NCI-H1105 (cell line): ENCODE measurements at regions not wholly inside any gene's neighbourhood (a gene's known extent, or its start where the extent isn't known, plus 50 kb on each side); places are given as distances from the start of the nearest gene placed in this dataset.

ENCODE experiments used
- DNase-seq: peaks from one replicate; lab custom pipeline; 2025; lab: John Stamatoyannopoulos, UW

GRCh38 chr11:134689886-134690285, 277.8 kb upstream of the B3GAT1 start:
- DNase-seq: no peak

GRCh38 chr11:134687548-134687947, 275.5 kb upstream of the B3GAT1 start:
- no peak for DNase-seq

- no peak for DNase-seq
Measured at GRCh38 chr11:134686460-134687061, 274.5 kb upstream of the B3GAT1 start.

- no peak for DNase-seq
Measured at GRCh38 chr11:134685793-134686380, 273.8 kb upstream of the B3GAT1 start.

DNA sequence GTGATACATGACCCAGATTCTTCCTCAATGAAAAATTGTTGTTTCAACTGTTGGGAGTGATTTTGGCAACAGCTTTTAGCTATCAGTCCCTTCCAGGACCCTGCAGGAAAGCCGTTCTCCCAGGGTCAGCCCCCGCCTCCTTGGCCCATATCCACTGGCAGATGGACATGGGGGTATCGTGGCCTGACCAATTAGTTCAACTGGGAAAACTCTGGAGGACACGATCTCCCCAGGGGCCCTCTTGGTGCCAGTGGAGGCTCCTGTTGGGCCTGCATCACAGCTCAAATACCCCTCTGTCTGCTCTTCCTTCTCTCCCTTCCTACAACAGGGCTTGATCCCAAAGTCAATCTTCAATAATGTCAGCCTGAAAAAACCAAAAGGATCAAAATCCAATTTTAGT, 272.5 kb upstream of the B3GAT1 start:
- DNase-seq: no peak

GRCh38 chr11:134683860-134684259, 271.8 kb upstream of the B3GAT1 start:
- DNase-seq: no peak

DNA sequence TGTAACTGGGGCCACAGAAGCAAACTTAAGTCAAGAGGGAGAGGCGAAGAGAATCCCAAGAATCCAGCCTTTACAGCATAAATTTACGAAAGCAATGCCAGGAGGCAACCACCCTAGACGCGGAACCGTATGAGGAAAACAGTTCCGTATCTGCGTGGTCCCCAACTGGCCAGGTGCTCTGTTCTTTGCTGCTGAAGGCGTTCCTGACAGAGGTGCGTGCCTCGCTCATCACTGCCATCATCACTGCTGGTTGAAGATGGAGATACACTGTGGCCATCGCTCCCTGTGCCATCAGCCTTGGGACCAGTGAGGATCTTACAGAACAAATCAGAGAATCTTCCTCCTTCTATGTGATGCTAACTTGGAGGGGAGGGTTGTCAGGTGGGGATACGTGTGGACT, 270.5 kb upstream of the B3GAT1 start:
- DNase-seq: no peak

DNA sequence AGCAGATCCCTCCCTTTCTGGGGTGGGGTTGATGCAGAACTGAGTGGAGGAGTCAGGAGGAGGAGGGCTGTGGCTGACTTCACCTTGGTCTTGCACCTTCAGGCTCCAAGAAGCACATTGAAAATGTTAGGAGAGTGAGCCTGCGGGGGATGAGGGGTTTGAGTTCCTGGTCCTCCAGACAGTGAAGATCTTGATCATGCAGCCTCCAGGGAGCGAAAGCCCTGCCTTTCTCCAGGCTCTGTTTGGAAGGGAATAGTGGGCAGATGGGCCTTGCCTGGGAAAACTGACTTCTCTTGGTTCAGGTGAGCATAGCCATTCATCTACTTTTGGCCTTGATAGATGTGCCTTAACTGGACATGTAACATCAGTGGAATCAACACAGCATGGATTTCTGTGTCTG, 267.6 kb upstream of the B3GAT1 start:
- DNase-seq: no peak

GRCh38 chr11:134678744-134679143, 266.7 kb upstream of the B3GAT1 start:
- DNase-seq: no peak

DNA sequence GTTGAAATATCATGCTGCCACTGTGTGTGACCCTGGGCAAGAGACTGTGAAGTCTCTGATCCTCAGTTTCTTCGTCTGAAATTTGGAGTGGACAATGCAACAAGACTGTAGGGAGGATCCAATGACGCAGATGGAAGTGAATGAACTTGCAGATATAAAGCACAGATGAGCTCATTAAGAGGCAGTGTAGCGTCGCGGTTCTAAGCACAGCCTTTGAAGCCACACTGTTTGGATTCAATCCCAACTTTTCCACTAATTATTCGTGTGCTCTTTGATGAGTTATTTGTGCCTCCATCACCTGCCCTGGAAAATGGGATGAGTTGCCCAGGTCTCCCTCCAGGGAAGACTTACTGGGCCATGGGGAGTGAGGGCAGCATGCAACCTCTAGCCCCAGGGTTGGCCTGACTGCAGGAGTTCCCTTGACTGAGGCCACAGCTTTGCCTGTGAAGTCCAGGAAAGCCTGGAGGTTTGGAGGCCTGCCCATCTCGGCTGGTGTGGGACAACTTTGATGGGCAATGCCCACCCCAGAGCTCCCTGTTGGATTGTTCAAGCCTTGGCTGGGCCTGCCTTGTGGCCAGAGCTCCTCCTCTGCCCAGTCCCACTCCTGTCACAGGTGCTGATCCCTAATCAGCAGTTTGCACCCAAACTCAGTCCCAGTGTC, 266.0 kb upstream of the B3GAT1 start:
- DNase-seq: no peak

DNA sequence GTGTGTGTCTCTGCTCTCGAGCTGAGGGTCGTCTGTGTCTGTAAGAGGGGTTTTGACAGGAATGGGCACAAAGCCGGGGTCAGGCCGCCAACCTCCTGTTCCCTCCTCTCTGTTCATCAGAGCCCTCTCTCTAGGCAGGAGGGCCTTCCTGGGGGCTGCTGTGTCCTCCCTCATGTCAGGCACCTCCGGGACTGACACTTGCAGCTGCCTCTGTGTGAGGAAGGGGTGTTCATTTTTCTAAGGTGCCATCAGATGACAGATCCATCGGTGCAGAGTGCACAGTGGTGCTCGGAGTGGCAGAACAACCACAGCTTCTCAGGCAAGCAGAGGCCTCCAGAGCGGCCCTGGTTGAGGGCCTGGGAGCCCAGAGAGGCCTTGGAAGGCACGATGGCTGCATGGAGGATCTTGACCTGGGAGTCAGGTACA, 265.4 kb upstream of the B3GAT1 start:
- no peak for DNase-seq

- no peak for DNase-seq
Measured at GRCh38 chr11:134676516-134677287, 264.7 kb upstream of the B3GAT1 start.

DNA sequence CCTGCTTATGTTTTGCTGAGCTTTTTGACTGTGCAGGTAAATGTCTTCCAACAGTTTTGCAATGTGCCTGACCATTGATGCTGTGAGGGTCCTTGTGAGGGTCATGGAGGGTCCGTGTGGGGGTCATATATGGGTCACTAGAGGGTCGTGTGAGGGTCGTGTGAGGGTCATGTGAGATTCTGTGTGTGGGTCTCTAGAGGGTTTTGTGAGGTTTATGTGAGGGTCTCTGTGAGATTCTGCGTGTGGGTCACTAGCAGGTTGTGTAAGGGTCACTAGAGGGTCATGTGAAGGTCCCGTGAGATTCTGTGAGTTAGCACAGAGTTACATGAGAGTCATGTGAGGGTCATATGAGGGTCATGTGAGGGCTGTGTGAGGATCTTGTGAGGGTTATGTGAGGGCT, 263.9 kb upstream of the B3GAT1 start:
- no peak for DNase-seq

- DNase-seq: no peak
Measured at GRCh38 chr11:134674974-134675373, 262.9 kb upstream of the B3GAT1 start.

DNA sequence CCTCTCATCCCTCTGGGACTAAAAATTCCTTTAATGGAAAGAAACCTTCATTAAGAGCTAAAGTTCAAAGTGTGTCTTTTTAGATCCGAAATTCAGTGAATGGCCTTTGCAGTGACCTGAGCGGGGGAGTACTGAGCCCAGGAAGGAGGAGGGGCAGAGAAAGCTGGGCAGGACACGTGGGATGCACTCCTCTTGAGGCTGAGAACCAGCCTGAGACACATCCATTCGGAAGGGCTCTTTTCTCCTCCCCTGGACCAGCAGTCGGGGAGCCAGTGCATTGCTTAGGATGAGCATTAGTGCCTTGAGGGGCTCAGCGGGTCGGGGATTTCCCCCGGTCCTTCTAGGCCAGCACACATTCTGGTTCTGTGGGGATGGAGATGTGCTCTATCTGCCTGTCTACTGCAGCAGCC, 258.9 kb upstream of the B3GAT1 start:
- DNase-seq: no peak

GRCh38 chr11:134670247-134670782, 258.3 kb upstream of the B3GAT1 start:
- no peak for DNase-seq

DNA sequence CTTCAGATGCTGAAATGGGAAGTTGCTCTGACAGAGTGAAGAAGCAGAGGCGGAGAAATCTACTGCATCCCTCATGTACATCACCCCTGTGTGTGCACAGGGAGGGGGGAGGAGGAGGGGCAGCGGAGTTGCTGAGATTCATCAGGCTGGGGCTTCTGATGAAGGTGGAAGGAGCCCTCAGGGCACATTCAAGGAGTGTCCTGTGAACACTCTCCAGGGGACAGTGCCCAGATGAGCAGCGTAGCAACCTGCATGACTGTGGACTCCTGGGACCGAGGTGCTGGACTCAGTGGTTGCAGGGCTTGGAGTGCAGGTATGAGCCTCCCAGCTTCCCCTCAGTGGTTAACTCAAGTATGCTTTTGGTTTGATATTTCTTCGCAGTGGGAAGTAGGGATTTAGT, 257.8 kb upstream of the B3GAT1 start:
- DNase-seq: no peak

DNA sequence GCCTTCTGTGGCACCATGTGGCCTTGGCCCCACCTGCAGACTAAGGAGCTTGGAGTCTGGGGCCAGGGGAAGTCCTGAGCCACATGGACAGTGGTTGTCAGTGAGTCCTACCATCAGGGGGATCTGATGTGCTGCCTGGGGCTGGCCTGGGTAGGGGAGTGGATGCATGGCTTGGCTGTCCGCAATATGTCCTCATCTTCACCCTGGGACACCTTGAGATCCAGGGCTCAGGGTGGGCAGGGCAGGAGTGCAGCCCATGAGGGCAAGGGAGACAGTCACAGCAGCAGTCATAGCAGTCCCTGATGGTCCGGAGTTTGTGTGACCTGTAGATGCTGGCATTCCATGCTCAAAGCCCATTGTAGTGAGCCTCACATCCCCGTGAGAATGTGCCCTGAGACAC, 256.8 kb upstream of the B3GAT1 start:
- DNase-seq: no peak

- no peak for DNase-seq
Measured at GRCh38 chr11:134668076-134668475, 256.0 kb upstream of the B3GAT1 start.

- no peak for DNase-seq
Measured at GRCh38 chr11:134667505-134667904, 255.5 kb upstream of the B3GAT1 start.

DNA sequence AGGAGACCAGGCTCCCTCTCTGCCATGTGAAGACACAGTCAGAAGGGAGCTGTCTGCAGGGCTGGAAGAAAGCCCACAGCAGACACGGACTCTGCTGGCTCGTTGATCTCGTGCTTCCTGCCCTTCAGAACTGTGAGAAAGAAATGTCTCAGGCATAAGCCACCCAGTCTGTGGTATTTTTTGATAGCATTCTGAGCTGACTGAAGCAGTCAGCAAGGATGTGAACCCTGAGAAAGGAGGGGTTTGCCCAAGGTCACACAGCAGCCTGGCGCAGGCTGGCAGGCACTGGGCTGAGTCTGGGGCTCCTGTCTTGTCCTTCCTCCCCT, 255.1 kb upstream of the B3GAT1 start:
- no peak for DNase-seq

- no peak for DNase-seq
Measured at GRCh38 chr11:134666273-134667174, 254.5 kb upstream of the B3GAT1 start.
